HG03571 (cell line): ENCODE measurements at regions not wholly inside any gene's neighbourhood (a gene's known extent, or its start where the extent isn't known, plus 50 kb on each side); places are given as distances from the start of the nearest gene placed in this dataset.

Experiments
- ATAC-seq: cut with Tn5 transposase; IDR thresholded peaks from one replicate; pipeline ENCODE4 v1.9.1; 2021; ENCODE audit not compliant: unreplicated experiment

DNA sequence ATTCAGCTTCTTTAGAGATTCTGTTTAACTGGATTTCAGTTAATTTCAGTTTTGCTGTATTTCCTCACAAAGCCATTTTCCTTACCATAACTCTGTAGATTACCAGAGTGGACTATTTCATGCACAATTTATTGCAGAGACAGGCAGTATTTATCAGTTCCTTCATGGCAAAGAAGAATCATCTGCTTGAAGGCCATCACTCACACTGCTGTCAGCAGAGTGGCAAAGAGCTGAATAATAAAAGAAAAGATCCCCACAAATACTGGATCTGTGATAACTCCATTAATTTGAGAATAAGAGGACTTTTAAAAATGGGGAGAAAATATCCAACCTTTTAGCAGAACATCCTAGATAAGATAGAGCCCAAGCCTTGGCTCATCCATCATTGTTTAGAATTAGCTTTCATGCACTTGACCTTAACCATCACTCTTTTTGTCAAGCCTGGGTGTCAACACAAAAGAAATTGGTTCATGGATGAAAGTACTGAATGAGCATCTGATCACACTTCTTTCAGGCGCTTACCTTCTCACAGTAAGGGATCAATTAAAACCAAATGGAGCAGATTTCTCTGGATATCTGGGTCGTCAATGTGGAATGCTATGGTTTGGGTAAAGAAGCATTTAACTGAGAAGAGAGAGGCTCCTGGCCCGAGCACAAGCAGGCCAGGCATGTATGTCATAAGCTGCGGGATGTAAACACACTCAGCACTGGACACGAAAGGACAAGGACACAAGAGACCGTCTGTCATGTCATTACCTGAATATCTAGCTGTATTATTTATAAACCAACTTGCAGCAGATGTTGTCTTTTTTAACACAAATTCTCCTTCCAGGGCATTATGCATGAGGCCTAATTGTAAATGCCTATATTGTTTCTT is 376.2 kb downstream of the ZNF521 start:
- ATAC-seq: no peak

DNA sequence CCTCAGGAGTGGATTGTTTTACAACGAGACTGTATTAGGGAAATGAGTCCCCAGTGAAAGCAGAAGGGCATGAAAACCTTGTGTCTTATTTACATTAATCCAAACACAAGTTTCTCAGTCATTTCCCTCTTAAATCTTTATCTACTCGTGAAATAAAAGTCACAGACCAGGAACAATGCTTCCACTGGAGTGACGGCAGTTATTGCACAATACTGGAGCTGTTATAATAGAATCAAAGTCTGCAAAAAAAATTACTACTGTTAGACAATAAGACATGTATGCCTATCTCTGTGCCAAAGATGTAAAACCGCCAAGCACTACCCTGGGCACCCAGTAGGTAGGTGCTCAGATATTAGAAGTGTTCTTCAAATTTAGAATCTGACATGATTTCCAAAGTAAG is 375.5 kb downstream of the ZNF521 start:
- no peak for ATAC-seq

GRCh38 chr18:24979235-24979634 is 372.7 kb downstream of the ZNF521 start:
- no peak for ATAC-seq

GRCh38 chr18:24982831-24983230 is 369.1 kb downstream of the ZNF521 start:
- ATAC-seq: no peak

DNA sequence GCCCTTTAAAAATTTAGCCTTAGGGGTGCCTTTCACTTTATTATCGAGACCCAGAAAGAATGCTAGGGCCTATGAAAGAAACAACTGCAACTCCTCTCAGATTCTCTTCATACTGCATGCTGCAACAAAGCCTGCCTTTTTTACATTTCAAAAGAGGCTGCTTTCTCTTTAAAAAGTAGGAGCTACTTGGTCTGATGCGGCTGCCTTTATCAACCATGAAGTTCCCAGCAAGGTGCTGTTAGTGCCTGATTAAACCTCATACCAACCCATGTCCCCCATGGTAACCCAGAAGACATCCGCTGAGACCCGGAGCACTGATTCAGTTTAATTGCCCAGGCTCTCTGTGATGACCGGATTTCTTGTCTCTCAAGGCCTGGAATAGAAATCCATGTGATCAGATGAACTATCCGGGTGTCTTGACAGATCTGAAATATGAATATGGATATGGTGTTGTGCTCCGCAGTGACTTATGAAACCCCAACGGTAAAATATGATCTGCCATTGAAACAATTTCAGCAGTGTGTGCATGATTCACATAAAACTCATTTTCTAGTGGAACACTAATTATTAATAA is 368.3 kb downstream of the ZNF521 start:
- no peak for ATAC-seq

DNA sequence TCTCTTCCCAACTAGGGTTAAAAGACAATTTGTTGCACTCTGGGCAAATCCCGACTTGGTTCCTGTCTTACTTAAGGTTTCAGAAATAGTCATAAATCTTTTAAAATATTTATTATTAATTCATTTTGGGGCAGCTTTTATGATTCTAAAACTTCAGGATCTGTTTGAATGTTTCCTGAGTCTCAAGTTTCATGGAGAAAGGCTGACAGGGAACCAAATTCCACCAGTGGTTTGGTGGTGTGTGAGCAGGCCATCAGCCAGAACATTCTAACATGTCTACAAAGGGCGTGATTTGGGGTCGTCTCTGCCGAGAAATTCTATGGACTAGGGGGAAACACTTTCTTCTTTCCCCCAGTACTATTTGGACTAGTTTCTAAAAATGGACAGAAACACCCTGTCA is 366.4 kb downstream of the ZNF521 start:
- ATAC-seq: no peak

DNA sequence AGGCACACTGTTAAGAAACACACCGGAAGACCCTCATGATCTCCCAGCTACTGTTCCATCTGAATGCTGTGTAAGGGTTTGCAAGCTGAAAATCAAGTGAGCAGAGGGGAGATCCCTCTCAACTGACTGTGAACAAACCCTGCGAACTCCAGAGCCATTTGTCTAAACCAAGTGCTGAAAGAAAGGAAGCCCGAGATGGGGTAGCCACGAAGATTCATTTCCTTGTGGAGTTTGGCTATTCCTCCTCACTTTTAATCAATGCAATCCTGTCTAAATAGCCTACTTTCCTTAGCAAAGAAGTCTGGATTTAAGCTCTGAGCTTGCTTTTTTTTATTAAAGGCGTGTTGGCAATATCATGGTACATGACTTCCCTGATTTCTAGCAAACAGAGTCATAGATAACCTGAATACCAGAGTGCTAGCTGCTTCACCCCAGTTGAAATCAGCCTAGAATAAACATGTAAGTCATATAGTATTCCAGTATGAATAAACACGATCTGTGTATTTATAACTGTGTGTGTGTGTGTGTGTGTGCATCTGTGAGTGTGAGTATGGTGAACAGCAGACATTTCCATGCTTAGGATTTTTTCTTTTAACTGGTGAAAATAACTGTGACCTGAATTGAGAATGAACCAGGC is 365.2 kb downstream of the ZNF521 start:
- no peak for ATAC-seq

DNA sequence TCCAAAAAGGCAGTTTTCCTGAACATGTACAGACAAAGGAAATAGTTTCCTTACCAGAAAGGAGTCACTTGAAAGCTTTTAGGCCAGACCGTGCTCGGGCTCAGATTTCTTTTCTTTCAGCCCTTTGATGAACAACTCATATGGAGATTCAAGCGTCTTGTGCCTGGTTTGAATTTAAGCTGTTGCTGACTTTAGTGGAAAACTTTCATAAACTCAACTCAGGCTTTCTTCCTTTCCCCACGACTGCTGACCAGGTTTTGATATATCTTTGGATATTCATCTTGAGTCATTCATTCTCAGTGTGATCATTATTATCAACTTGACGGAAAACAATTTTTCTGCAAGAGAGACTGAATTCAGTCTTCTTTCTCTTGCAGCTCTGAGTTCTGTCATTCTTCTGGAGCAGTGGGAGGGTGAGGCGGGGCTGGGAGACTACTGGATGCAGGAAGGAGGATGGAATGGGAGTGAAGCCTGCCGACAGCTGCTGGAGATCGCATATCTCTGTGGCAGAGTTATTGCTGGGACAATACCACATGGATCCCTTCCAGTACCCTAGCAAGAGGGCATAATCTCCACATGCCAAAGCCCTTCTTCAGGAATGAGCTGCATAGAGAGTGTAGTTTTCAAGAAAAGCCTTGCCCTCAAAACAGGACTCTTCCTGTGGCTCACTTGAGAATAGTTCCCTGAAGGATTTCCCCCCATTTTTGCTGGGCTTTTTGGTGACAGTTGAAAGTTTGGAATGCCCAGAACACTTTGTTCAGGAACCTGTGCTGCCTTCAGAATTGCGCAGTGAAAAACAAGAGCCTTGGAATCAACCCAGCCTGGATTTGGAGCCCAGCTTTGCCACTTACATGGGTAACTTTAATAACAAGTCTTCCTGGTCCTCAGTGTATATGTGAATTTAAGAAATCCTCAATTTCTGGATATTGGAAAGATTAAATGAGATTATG is 364.4 kb downstream of the ZNF521 start:
- ATAC-seq: no peak

DNA sequence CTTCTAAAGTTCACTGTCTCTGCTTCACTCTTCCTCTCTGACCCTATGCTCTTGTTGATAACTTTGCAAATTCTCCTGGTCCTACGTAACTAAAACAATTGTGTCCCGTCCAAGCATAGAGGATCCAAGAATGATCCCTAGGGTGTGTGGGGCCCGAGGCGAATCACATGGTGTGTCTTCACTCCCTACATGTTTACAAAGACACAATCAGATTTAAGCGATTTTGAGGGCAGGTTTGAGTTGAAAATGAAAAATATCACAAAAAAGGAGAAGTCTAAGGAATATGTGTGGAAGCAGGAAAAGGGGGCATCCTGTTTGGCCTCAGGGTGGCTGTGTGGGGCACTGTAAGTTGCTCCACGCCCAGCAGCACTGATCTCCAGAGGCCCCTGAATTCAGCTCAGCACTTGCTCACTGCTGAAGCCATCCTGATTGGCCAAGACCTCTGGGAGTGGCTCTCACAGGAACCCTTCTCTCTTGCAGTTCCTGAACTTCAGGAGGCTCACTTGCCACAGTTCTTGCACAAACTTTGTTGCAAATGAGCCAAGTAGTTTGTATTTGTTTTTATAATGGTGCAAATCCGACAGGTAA is 363.6 kb downstream of the ZNF521 start:
- no peak for ATAC-seq

- ATAC-seq: no peak
Measured at GRCh38 chr18:24989760-24990593, 362.0 kb downstream of the ZNF521 start.

DNA sequence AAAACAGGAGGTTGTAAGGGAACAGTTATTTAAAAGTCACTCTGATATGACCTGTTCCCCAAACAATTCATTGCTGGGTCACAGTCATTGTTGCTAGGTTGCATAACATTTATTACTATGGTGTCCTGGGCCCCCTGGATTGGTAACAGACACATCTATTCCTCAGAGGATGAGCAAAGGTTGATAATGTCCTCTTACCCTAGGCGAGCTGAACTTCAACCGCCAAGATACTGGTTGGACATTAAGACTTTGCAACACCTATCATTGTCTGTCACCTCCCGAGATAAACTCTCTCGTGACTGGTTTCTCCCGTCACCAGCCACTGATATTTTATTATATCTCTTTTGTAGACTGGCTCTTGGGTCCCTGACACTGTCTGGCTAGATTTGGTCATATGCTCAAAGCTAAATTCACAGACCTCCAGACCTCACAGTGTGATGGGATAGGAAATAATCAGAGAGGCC is 361.3 kb downstream of the ZNF521 start:
- no peak for ATAC-seq

DNA sequence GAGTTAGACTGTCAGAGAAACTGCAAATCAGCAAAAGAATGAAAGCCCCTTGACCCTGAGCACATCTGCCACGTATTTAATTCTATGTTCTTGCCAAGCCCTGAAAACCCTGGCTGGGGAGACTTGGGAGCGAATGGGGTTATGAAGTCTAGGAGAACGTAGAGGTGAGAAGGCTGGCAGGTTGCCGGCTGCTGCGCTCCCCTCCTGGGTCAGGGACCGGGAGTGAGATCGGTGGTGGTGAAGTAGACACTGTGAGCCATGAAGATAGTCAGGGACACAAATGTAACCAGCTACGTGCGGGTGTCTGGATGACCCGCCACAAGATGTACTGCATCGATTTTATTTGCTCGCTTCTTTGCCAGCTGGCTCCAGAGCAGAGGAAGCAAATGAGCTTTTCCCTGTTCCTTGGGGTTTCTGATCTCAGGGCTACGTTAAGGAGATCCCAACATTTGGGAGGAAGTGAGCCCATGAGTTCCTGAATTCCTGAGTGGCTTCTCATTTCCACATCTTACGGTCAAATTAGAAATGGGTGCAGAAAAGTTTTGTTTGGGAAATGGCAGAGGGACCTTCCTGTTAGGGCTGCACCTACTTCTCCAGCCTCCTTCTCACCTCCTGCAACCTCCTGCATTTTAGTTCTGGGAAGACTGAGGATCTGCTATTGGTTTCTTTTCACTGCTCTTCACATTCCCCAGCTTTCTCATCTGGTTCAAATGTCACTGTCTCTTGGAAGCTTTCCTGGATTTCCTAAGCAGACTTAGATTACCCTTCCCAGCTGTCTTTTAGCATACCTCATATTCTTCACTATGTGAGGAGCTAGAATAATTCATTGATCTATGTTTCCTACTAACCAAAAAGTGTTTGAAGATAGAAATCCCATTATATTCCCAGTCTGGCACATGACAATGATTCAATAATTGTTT is 360.6 kb downstream of the ZNF521 start:
- no peak for ATAC-seq

DNA sequence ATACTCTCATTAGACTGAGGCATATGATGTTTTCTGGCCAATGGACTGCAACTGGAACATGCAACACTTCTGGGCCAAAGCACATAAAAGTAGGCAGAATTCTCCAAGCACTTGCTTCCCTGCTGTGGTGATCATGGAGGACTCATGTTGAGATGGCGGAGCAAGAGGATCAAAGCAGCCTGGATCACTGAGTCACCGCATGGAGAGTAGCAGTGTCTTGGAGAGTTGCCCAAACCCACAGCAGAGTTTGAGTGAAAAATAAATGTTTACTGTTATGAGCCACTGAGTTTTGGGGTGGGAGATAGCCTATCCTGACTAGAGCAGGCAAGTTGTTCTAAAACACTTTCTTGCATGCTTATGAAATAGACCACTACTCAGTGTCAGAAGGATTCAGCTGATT is 359.5 kb downstream of the ZNF521 start:
- no peak for ATAC-seq

DNA sequence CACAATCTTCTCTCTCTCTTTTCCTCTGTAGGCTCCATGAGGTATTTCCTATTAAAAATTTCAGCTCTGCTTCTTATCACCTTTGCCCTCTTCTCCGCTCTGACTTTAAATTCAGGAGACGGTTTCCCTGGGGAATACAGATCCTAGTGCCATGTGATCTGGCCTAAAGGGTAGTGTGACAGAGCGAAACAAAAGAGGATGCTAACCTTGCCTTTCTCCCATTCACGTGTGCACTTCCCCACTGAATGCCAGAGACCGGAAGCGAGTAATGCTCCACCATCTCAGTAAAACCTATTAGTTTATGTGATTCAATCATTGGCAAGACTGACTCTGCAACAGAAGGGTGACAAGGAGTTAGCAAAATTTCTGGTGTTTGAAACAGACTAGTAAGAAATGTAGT is 358.3 kb downstream of the ZNF521 start:
- no peak for ATAC-seq

GRCh38 chr18:24995056-24995455 is 356.9 kb downstream of the ZNF521 start:
- ATAC-seq: no peak

DNA sequence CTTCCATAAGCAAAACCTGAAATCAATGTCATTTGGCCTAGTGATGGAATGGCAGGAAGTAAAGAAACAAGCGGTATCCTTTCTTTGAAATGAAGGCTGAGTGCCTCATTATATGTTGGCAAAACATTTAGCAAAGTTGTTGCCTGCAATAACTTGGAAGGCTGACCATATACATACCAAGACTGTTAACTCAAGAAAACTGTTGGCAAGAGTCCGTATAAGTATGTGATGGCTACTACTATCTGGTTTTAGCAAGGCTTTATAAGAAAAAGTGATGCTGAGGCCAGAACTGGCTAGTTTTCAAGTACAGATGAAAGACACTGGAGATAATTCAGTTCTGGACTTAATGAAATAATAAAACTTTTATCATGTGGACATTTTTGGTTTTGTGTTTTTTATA is 356.2 kb downstream of the ZNF521 start:
- no peak for ATAC-seq

DNA sequence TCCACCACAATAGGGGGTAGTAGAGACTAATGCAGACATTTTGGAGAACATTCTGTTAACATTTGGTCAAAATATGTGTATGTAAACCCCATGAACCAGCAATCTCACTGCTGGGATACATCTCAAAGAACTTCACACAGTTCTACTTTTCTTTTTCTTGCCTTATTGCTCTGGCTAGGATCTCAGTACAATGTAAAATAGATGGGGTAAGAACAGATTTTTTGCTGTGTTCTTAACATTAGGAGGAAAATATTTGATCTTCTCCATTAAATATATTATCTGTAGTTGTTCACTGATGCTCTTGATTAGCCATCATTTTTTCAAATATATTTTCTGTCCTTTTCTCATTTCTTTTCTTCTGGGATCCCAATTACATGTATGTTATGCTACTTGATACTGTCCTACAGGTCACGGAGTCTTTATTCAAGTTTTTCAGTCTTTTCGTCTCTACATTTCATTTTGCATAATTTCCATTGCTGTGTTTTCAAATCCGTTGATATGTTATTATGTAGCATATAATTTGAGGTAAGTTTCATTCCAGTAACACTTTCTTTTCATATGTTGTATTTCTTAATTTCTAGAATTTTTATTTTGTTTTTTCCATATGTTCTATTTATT is 352.2 kb downstream of the ZNF521 start:
- no peak for ATAC-seq

DNA sequence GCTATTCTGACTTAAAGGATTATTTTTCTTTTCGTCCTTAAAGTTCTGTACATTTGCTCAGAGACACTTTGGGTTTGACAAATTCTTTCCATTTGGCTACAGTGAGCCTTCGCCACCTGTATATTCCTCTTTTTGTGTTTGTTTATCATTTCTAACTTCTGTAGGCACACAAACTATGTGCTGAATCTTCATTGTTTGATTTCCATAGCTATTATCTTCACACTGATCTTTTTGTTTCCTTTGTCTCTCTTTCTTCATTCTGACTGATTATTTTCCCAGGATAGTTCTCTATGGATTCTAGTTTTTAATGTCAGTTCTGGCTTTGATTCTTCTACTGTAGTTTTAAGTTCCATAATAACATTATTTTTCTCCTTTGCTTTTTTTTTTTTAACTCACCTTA is 350.2 kb downstream of the ZNF521 start:
- no peak for ATAC-seq
